ENCODE measurements at regions not wholly inside any gene's neighbourhood (a gene's known extent, or its start where the extent isn't known, plus 50 kb on each side); places are given as distances from the start of the nearest gene placed in this dataset.

- DNase-seq (ENCODE audit: low read depth): peak; percentile 81
- TF ChIP-seq CTCF (IDR thresholded peaks at IDR 0.05; ENCODE audit: insufficient read depth, low read length): no peak
- H3K4me3 ChIP-seq (ENCODE audit: low read depth, low read length): no peak overlapping the region
Observed at GRCh38 chr4:155094201-155094820, 114.1 kb upstream of the NPY2R start.

- DNase-seq (ENCODE audit: low read depth): no peak
- TF ChIP-seq CTCF (IDR thresholded peaks at IDR 0.05; ENCODE audit: insufficient read depth, low read length): no peak
- no peak overlapping the region for H3K4me3 ChIP-seq (ENCODE audit: low read depth, low read length)
Observed at GRCh38 chr4:155099231-155099630, 109.2 kb upstream of the NPY2R start.

- DNase-seq (ENCODE audit: low read depth): no peak
- no peak for TF ChIP-seq CTCF (IDR thresholded peaks at IDR 0.05; ENCODE audit: insufficient read depth, low read length)
- no peak overlapping the region for H3K4me3 ChIP-seq (ENCODE audit: low read depth, low read length)
Observed at GRCh38 chr4:155106629-155107028, 101.8 kb upstream of the NPY2R start.

GRCh38 chr4:155107059-155107458, 101.4 kb upstream of the NPY2R start:
- no peak for DNase-seq (ENCODE audit: low read depth)
- no peak overlapping the region for H3K4me3 ChIP-seq (ENCODE audit: low read depth, low read length)
- no peak for TF ChIP-seq CTCF (IDR thresholded peaks at IDR 0.05; ENCODE audit: insufficient read depth, low read length)

GRCh38 chr4:155114790-155115189, 93.6 kb upstream of the NPY2R start:
- no peak overlapping the region for H3K4me3 ChIP-seq (ENCODE audit: low read depth, low read length)
- no peak for DNase-seq (ENCODE audit: low read depth)
- TF ChIP-seq CTCF (IDR thresholded peaks at IDR 0.05; ENCODE audit: insufficient read depth, low read length): no peak

- no peak for TF ChIP-seq CTCF (IDR thresholded peaks at IDR 0.05; ENCODE audit: insufficient read depth, low read length)
- DNase-seq (ENCODE audit: low read depth): no peak
- no peak overlapping the region for H3K4me3 ChIP-seq (ENCODE audit: low read depth, low read length)
Observed at GRCh38 chr4:155119006-155119405, 89.4 kb upstream of the NPY2R start.

GRCh38 chr4:155120536-155120935, 87.9 kb upstream of the NPY2R start:
- no peak for TF ChIP-seq CTCF (IDR thresholded peaks at IDR 0.05; ENCODE audit: insufficient read depth, low read length)
- no peak overlapping the region for H3K4me3 ChIP-seq (ENCODE audit: low read depth, low read length)
- DNase-seq (ENCODE audit: low read depth): no peak

Data from fibroblast of the aortic adventitia (primary cell).